B cell (primary cell): ENCODE measurements at regions not wholly inside any gene's neighbourhood (a gene's known extent, or its start where the extent isn't known, plus 50 kb on each side); places are given as distances from the start of the nearest gene placed in this dataset.

Experiments
- ATAC-seq: fragments of 200-7000 bp; cut with Tn5 transposase; one replicate; pipeline ENCODE4 v1.10.0; 2021; ENCODE audit warnings: low read depth, mild to moderate bottlenecking, moderate number of reproducible peaks, moderate library complexity
- CTCF ChIA-PET: fragments of 350-600 bp; sonication (Branson Sonifier 250); formaldehyde crosslinking; loops from one replicate; lab custom pipeline; 2021; ENCODE audit warnings: antibody characterized with exemption, inconsistent platforms; lab: Charles Lee
- POLR2A ChIA-PET: fragments of 350-600 bp; sonication (Branson Sonifier 250); formaldehyde crosslinking; loops from one replicate; lab custom pipeline; 2021; ENCODE audit warnings: antibody characterized with exemption; lab: Charles Lee
- DNase-seq: peaks from one replicate; pipeline ENCODE4 v3.0.0; 2013
- H2AFZ ChIP-seq: 2 replicates; pipeline ENCODE4 v1.6.1; 2012; ENCODE audit warnings: mild to moderate bottlenecking, low read depth, low read length; ENCODE audit not compliant: insufficient read depth, poor library complexity, severe bottlenecking
- H3K27ac ChIP-seq, 2 donors: 1 replicate in 1 of 2; 2 replicates in 1 of 2; pipeline ENCODE4 v1.5.1; 2012 to 2013; ENCODE audit warnings: low read length in 2 of 2, mild to moderate bottlenecking in 2 of 2, moderate library complexity in 1 of 2
- H3K27me3 ChIP-seq, 4 experiments: fragments of 200-600 bp in 1 of 4; sonication (generic) in 1 of 4; replicated peaks in 1 of 4; 1 replicate in 2 of 4; 2 replicates in 2 of 4; pipeline versions ENCODE4 v1.6.1 to v1.7.0; 2013 to 2016; ENCODE audit warnings: low read length in 3 of 4, mild to moderate bottlenecking in 2 of 4, mixed read lengths in 1 of 4, moderate library complexity in 1 of 4; ENCODE audit not compliant: insufficient read depth in 4 of 4, control insufficient read depth in 3 of 4; ENCODE audit errors: control extremely low read depth in 1 of 4
- H3K36me3 ChIP-seq, 2 experiments: replicated peaks in 1 of 2; 1 replicate in 1 of 2; 2 replicates in 1 of 2; pipeline versions ENCODE4 v1.6.1 to v1.7.1; 2013; ENCODE audit warnings: low read length in 1 of 2; ENCODE audit not compliant: insufficient read depth in 2 of 2, control insufficient read depth in 1 of 2; ENCODE audit errors: control extremely low read depth in 1 of 2, extremely low read depth in 1 of 2
- H3K4me1 ChIP-seq, 2 donors: fragments of 200-600 bp in 1 of 2; sonication (generic) in 1 of 2; 1 replicate in 1 of 2; 2 replicates in 1 of 2; pipeline versions ENCODE4 v1.5.1 to v1.6.1; 2013 to 2017; ENCODE audit warnings: low read length in 2 of 2; ENCODE audit not compliant: control insufficient read depth in 2 of 2, insufficient read depth in 2 of 2
- H3K4me2 ChIP-seq: replicated peaks from 2 replicates; pipeline ENCODE3; 2012; ENCODE audit warnings: mild to moderate bottlenecking, low read depth, low read length; ENCODE audit not compliant: poor library complexity, severe bottlenecking
- H3K4me3 ChIP-seq, 5 experiments: fragments of 200-600 bp in 1 of 5; sonication (generic) in 1 of 5; 1 replicate in 3 of 5; 2 replicates in 2 of 5; pipeline versions ENCODE4 v1.5.1 to v1.7.0; 2011 to 2016; ENCODE audit warnings: low read length in 4 of 5, mild to moderate bottlenecking in 4 of 5, low read depth in 2 of 5, control low read depth in 1 of 5, moderate library complexity in 1 of 5; ENCODE audit not compliant: insufficient read depth in 1 of 5; ENCODE audit errors: control extremely low read depth in 1 of 5, extremely low read depth in 1 of 5
- H3K79me2 ChIP-seq: fragments of 200-600 bp; sonication (generic); one replicate; pipeline ENCODE4 v1.6.0; 2016; ENCODE audit warnings: low read length; ENCODE audit not compliant: control insufficient read depth, insufficient read depth
- H3K9ac ChIP-seq: fragments of 200-600 bp; sonication (generic); 2 replicates; pipeline ENCODE4 v1.6.1; 2017; ENCODE audit warnings: mild to moderate bottlenecking, low read length, moderate library complexity
- H3K9me3 ChIP-seq, 3 donors: one replicate each; pipeline versions ENCODE4 v1.6.1 to v1.7.1; 2013; ENCODE audit warnings: low read length in 2 of 3; ENCODE audit not compliant: control insufficient read depth in 2 of 3, insufficient read depth in 1 of 3; ENCODE audit errors: control extremely low read depth in 1 of 3
- H4K20me1 ChIP-seq: 2 replicates; pipeline ENCODE4 v1.6.0; 2012; ENCODE audit warnings: mild to moderate bottlenecking, low read length; ENCODE audit not compliant: insufficient read depth, control insufficient read depth, poor library complexity, severe bottlenecking
- H3K27ac Mint-ChIP-seq: one replicate; pipeline ENCODE4 v1.8.0; 2021; ENCODE audit warnings: mixed read lengths
- H3K27me3 Mint-ChIP-seq: one replicate; pipeline ENCODE4 v1.8.0; 2021; ENCODE audit warnings: mixed read lengths
- H3K4me1 Mint-ChIP-seq: one replicate; pipeline ENCODE4 v1.8.0; 2021; ENCODE audit warnings: mixed read lengths
- H3K4me3 Mint-ChIP-seq: one replicate; pipeline ENCODE4 v1.8.0; 2021; ENCODE audit warnings: mixed read lengths
- H3K9me3 Mint-ChIP-seq: one replicate; pipeline ENCODE4 v1.8.0; 2022; ENCODE audit warnings: mixed read lengths; ENCODE audit not compliant: insufficient read depth
- EZH2 ChIP-seq: IDR thresholded peaks from 2 replicates; pipeline ENCODE4 v1.6.1; 2012; ENCODE audit warnings: borderline replicate concordance, low read depth, mild to moderate bottlenecking, moderate library complexity, low read length; ENCODE audit not compliant: insufficient read depth, poor library complexity, severe bottlenecking
- WGBS: methylation state at CpG from one replicate; pipeline ENCODE4 v1.1.5; 2013; ENCODE audit warnings: missing lambda C conversion rate; ENCODE audit not compliant: insufficient coverage; 5-methylcytosine and 5-hydroxymethylcytosine counted together
- intact Hi-C: fragments of 100-400 bp; cut with micrococcal nuclease; formaldehyde crosslinking; loops from one replicate; pipeline ENCODE4 v1.10.0; 2022
- TF ChIP-seq, protein P1 (sequence below): fragments of 200-600 bp; IDR thresholded peaks from one replicate; pipeline ENCODE4 v1.8.0; 2022; ENCODE audit warnings: antibody characterized with exemption, mild to moderate bottlenecking

DNA sequence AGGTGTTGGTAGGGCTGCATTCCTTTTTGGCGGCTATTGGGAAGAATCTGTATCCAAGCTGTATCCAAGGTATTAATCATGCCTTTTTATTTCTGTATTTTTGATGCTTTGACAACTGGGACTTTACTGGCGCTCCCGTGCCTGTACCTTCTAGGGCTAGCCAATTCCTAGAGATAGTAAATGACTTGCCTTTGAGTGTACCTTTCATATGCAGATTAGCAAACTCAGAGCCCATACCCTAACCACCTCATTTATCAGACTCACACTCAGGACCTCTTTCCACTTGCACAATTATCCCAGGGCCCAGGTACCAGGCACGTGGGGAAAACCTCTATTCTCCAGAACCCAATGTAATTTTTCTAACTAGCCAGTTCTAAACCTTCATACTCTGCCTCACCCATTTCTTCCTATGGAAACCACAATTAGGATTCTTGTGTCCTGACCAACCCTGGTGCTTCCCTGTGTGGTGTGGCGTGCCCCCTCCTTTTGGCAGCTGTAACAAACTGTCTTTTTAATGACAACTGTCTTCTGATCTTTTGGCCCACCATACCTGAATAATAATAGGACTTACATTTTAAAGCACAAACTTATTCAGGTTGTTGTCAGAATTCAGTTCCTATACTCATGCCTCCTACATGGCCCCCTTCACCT, 65.8 kb upstream of the PNPT1 start:
- Histone ChIP-seq H3K27me3 (peaks cover 0 to 3% (median 1%) of the 10 kb centered on the region in 4 experiments), H3K4me2 (no peak overlapping the region), H3K27ac (no peak overlapping the region), H3K4me3 (no peak overlapping the region), H3K4me1 (no peaks in the 10 kb centered on the region), H3K36me3 (no peaks in the 10 kb centered on the region), H2AFZ (no peak overlapping the region), H3K9me3 (no peaks in the 10 kb centered on the region), H3K79me2 (no peaks in the 10 kb centered on the region), H4K20me1 (no peaks in the 10 kb centered on the region), H3K9ac (no peak overlapping the region)
- ATAC-seq (no peak), DNase-seq (no peak)
- Mint-ChIP-seq H3K27ac (no peak overlapping the region), H3K4me1 (no peaks in the 10 kb centered on the region), H3K9me3 (no peaks in the 10 kb centered on the region), H3K4me3 (no peak overlapping the region), H3K27me3 (peaks cover 23% of the 10 kb centered on the region)
- intact Hi-C loops, result no loop called here
- ChIA-PET POLR2A (no interaction called here), CTCF (no interaction called here)
- TF ChIP-seq EZH2, result no peak
- TF ChIP-seq, protein P1, sequence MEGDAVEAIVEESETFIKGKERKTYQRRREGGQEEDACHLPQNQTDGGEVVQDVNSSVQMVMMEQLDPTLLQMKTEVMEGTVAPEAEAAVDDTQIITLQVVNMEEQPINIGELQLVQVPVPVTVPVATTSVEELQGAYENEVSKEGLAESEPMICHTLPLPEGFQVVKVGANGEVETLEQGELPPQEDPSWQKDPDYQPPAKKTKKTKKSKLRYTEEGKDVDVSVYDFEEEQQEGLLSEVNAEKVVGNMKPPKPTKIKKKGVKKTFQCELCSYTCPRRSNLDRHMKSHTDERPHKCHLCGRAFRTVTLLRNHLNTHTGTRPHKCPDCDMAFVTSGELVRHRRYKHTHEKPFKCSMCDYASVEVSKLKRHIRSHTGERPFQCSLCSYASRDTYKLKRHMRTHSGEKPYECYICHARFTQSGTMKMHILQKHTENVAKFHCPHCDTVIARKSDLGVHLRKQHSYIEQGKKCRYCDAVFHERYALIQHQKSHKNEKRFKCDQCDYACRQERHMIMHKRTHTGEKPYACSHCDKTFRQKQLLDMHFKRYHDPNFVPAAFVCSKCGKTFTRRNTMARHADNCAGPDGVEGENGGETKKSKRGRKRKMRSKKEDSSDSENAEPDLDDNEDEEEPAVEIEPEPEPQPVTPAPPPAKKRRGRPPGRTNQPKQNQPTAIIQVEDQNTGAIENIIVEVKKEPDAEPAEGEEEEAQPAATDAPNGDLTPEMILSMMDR, result no peak
- WGBS, result 74% methylated on average over 3 of the region's 5 CpGs

DNA sequence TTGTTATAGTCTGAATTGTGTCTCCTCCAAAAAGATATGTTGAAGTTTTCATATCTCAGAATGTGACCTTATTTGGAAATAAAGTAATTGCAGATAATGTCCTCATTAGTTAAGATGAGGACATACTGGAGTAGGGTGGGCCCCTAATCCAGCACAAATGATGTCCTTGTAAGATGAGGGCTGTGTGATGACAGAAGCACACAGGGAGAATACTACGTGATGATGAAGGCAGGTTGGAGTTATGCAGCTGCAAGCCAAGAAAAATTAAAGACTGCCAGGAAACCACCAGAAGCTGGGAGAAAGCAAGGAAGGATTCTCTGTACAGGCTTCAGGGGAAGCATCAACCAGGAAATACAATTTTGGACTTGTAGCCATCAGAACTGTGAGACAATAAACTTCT, 58.3 kb upstream of the PNPT1 start:
- H3K9me3 Mint-ChIP-seq, result peaks cover 2% of the 10 kb centered on the region
- WGBS, result 0% methylated on average over 1 of the region's 1 CpG
- H3K36me3 ChIP-seq, result no peaks in the 10 kb centered on the region

More for the DNA sequence above, 58.3 kb upstream of the PNPT1 start:
- ATAC-seq (no peak), DNase-seq (no peak)
- Histone ChIP-seq H3K27me3 (no peaks in the 10 kb centered on the region), H3K9me3 (no peaks in the 10 kb centered on the region), H3K79me2 (no peaks in the 10 kb centered on the region), H3K27ac (no peak overlapping the region), H3K4me3 (no peak overlapping the region), H2AFZ (no peak overlapping the region), H3K9ac (no peak overlapping the region), H4K20me1 (no peaks in the 10 kb centered on the region), H3K4me2 (no peak overlapping the region), H3K4me1 (no peaks in the 10 kb centered on the region)
- ChIA-PET POLR2A (no interaction called here), CTCF (no interaction called here)
- intact Hi-C loops, result no loop called here
- Mint-ChIP-seq H3K27ac (no peak overlapping the region), H3K4me3 (no peak overlapping the region), H3K4me1 (no peaks in the 10 kb centered on the region), H3K27me3 (peaks cover 4% of the 10 kb centered on the region)
- TF ChIP-seq, protein P1, result no peak
- TF ChIP-seq EZH2, result no peak
